Medulla oblongata (tissue), 1 donor: ENCODE measurements at regions not wholly inside any gene's neighbourhood (a gene's known extent, or its start where the extent isn't known, plus 50 kb on each side); places are given as distances from the start of the nearest gene placed in this dataset.
"Not testable (repeated sequence)": the region's sequence is repeated elsewhere in the genome, so short reads cannot be mapped to it uniquely, and the experiment has no call there.

Source experiments
- DNase-seq: peaks from one replicate; pipeline ENCODE4 v3.0.0-alpha.2; 2015; ENCODE audit errors: extremely low spot score

GRCh38 chr5:61215996-61216395 lies 53.7 kb upstream of the SMIM15 start:
- peak; percentile 6 for DNase-seq

GRCh38 chr5:61216741-61217140 lies 54.5 kb upstream of the SMIM15 start:
- no peak for DNase-seq

DNA sequence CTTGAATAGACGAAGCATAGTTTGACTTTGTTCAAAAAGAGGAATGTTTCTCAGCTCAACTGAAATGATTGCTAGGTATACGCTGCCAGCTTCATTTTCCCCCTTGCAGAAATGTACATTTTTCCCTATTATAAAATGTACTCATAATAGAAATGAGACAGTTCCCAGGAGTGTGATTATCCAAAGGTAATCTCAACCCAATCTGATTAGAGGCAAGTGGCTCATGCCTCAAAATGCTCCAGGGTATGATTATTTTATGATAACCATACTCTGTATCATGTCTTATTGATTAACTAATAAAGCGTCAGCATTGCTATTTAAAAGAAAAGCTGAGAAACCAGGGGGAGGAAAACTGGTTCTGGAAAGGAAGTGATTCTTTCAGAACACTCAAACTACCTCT lies 54.9 kb upstream of the SMIM15 start:
- no peak for DNase-seq

DNA sequence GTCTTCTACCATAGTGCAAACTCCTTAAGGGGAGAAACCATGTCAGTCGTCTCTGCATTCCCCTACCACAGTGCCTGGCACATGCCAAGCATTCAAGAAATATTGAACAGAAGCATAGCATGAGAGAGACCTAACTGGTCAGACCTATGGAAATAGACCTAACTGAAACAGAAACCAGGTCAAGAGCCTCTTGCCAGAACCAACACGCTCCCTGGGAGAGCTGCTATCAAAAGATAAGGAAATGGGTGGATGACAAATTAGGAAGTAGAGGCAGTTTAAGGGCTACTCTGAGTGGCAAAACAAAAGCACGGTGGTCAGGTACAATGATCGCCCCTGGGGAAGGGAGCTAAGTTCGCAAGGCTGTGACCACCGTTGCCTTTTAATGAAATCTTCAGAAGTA lies 66.0 kb upstream of the SMIM15 start:
- no peak for DNase-seq

DNA sequence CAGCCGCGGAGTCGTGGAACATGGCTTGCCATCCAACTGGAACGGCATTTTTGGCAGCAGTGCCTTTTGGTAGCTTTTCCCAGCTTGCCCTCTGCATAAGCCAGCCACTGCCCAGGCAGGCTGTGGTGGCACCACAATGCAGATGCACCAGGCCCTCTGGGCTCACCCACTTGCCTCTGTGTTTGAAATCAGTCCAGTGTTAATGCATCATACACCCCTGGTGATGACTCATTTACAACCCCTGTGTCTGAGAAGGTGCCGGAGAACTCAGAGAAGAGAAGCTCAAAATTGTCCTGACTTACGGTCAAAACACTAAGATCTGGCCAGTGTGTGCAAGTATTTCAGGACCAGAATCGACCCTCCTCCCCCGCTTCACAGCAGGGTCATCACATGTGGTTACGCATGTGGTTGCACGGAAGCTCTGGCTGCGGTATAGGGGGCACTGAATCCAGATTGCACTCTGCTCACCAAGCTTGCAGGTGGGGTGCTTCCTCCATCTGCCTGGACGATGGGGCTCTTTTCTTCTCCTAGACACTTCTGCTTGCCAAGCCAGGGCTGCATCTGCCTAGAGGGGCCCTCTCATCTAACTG lies 66.5 kb upstream of the SMIM15 start:
- DNase-seq = no peak

DNA sequence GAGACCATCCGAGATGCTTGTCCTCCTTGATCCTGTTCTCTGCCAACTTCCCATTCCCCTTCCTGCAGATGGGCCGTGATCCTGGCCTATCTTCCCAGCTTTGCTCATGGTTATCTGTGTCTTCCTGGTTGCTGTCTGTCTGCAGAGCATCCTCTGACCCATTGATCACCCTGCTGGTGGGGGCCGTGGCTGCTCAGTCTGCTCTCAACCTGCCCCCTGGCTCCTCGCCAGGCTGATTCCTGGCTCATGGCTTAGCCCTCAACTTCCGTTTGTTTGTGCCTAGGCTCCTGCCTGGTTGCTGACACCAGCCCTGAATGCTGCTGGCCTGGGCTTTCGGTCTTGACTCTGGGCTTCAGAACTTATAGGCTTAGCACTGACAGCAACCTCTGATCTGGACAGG lies 67.1 kb upstream of the SMIM15 start:
- no peak for DNase-seq

DNA sequence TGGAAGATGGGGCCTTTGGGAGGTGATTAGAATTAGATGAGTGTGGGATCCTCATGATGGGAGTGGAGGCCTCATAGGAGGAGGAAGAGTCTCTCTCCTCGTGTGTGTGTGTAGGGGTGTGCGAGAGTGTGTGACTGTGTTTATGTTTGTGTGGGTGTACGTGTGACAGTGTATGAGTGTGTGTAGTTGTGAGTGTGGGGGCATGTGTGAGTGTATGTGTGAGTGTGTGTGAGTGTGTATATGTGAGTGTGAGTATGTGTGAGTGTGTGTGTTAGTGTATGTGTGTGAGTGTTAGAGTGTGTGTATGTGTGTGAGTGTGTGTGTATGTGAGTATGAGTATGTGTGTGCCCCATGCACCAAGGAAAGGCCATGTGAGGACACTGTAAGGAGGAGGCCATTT lies 68.2 kb upstream of the SMIM15 start:
- DNase-seq = no peak

DNA sequence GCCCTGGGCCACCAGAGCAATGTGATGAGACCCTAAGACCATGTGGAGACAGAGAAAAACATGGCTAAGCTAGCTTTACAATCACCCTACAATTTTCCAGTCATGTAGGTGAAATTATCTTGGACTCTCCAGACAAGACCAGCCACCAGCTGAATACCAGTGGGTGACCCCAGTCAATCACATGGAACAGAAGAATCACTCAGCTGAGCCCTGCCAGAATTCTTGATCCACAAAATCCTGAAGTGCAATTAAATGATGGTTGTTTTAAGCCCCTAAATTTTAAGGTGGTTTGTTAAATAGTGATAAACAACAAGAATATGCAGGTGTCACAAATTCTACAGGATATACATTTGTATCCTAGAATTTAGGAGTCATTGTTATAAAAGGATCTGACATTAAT lies 69.5 kb upstream of the SMIM15 start:
- no peak for DNase-seq

DNA sequence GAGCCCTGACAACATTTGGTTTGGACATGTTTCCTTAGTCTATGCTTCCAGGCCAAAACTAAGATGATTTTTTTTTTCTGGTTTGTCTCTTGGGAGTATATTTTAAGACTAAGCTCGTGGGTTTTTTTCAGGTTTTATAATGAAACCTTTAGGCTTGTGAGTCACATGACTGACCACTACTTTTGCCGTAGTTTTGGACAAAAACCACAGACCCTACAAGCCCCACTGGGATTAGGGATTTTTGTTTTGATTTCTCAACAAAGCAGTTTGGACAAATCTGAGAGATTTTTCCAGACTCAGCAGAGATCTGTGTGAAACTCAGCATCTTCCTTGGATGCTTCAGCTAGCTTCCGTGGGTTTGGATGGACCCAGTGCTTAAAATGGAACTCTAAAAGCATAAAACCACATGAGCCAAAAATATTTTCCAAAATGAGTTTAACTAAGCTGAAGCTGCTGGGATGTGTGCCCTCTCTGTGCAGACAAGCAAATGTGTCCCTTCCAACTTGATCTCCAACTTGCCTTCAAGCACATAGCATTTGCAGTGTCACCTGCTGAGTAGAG lies 70.3 kb upstream of the SMIM15 start:
- no peak for DNase-seq

GRCh38 chr5:61234019-61234418 lies 71.8 kb upstream of the SMIM15 start:
- no peak for DNase-seq

- not testable (repeated sequence) for DNase-seq
Observed at GRCh38 chr5:61236715-61237114, 74.4 kb upstream of the SMIM15 start.

- no peak for DNase-seq
Observed at GRCh38 chr5:61245486-61245885, 83.2 kb upstream of the SMIM15 start.

GRCh38 chr5:61245936-61246335 lies 83.7 kb upstream of the SMIM15 start:
- no peak for DNase-seq

DNA sequence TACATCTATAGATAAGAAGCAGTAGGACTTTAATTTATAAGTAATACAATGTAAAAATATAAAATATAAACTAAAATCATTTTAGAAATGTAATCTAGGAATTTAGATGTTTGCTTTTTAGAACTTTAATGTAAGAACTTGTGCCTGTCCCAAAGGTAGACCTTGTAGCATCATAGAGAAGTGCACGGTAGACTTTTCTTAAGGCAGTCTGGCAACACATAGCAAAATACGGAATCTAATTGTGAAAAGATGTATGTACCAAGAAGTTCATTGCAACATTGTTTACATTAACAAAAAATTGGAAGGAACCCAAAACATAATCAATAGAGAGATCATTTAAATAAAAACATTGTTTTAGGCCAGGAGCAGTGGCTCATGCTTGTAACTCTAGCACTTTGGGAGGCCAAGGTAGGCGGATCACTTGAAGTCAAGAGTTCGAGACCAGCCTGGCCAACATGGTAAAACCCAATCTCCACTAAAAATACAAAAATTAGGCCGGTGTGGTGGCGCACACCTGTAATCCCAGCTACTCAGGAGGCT lies 84.6 kb upstream of the SMIM15 start:
- DNase-seq = no peak

GRCh38 chr5:61251874-61252642 lies 80.0 kb upstream of the ZSWIM6 start:
- DNase-seq = no peak

DNA sequence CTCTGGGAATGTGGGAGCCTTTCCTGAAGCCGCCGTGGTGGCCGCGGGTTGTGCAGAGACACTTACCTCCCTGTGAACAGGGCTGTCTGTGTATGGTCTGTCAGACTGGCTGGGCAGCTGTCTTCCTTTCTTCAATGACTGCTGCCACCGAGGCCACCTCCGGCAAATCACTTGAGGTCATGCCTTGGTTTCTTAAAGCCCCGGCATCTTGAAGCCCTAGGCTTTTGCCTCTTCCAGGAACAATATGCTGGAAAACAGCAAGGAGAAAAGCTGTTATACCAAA lies 79.5 kb upstream of the ZSWIM6 start:
- DNase-seq = no peak

DNA sequence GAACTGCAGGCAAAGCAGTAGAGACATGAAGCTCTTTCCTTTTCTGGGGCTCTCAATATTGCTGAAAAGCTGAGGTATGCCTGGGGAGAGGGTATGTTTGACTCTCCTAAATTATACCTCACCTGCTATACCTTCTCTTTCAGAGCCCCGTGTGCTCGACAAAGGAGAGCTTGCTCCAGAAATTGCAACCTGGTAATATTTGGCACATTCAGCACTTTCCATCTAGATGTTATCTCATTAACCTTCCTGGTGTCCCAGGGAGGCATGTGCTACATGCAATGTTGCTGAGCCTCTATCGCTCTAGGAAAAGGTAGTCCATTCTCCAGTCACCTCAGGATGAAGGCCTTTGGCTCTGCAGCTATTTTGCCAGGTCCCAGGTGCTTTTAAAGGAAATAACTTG lies 78.5 kb upstream of the ZSWIM6 start:
- DNase-seq = no peak

DNA sequence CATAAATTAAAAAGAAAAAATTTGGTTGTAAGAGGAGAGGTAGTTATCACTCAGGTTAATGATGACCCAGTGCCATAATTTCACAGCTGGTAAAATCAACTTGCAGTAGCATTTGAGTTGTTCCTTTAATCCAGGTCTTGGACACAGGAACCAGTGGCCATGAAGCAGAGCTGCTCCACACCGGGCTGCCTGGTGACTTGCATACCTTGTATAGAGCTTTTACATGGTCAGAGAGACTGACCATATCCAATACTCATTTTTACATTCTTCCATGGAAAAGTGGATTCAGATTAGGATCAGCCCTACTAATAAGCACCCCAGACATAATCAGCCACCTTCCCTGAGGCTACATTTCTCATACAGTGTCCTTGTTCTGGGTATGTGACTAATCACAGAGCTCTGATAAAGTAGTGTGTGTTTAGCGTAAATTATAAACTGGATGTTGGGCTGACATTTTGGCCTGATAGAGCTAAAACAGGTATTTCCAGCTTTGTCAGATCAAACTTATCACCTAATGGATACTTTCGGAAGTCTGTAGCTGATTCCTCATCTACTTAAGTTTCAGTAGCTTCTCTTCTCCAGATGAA lies 77.0 kb upstream of the ZSWIM6 start:
- DNase-seq = no peak

GRCh38 chr5:61256474-61256873 lies 75.6 kb upstream of the ZSWIM6 start:
- DNase-seq = no peak

GRCh38 chr5:61257421-61257820 lies 74.6 kb upstream of the ZSWIM6 start:
- no peak for DNase-seq

GRCh38 chr5:61261136-61261535 lies 70.9 kb upstream of the ZSWIM6 start:
- DNase-seq = no peak

DNA sequence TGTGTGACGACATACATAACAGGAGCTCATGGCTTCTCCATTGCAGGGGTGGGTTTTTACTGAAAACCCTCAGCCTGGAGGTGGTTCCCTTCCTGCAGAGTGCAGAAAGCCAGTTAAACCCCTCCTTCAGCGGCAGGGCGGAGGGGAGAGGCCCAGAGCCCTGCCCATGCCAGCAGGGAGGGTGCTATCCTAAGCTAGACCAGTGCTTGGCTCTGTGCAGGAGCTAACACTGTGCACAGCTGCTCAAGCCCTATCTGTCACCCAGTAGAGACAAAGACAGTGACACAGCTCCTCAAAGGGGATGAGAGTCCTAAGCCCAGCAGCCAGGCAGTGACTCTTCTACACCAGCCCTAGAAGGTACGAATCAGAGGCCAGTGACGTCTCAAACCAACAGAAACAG lies 70.0 kb upstream of the ZSWIM6 start:
- DNase-seq = no peak

DNA sequence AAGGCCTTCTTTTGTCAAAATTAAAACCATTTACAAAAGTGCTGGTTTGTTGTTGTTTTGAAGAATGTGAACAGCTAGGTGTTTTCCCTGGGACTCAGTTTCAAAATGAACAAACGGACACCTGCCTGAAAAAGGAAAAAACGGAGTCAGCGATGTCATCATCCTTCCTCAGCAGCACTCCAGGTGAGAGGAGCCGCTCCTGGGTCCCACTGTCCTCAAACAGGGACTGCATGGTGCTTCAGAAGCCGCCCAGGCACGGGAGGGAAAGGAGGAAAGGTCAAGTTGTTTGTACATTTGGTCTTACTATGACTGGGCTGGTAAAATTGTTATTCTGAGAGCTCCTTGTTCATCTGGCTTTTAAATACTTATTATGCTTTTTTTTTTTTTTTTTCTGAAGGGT lies 69.0 kb upstream of the ZSWIM6 start:
- DNase-seq = no peak
